Keratinocyte (primary cell): ENCODE measurements at regions not wholly inside any gene's neighbourhood (a gene's known extent, or its start where the extent isn't known, plus 50 kb on each side); places are given as distances from the start of the nearest gene placed in this dataset.

Experiments used
- EZH2 ChIP-seq: IDR thresholded peaks from one replicate; pipeline ENCODE4 v1.6.1; 2012; ENCODE audit warnings: inconsistent platforms, mild to moderate bottlenecking, low read length, moderate library complexity
- TF ChIP-seq, protein P1 (sequence below), 3 experiments: IDR thresholded peaks in 1 of 3; conservative IDR thresholded peaks in 1 of 3; optimal IDR thresholded peaks in 1 of 3; 2 replicates in 2 of 3; 3 replicates in 1 of 3; pipeline versions ENCODE3 to v1.5.1; 2011; ENCODE audit warnings: low read length in 3 of 3, mild to moderate bottlenecking in 3 of 3, moderate library complexity in 2 of 3, control low read depth in 1 of 3, inconsistent platforms in 1 of 3; ENCODE audit not compliant: insufficient read depth in 2 of 3; ENCODE audit errors: extremely low read depth in 1 of 3

- TF ChIP-seq, protein P1, sequence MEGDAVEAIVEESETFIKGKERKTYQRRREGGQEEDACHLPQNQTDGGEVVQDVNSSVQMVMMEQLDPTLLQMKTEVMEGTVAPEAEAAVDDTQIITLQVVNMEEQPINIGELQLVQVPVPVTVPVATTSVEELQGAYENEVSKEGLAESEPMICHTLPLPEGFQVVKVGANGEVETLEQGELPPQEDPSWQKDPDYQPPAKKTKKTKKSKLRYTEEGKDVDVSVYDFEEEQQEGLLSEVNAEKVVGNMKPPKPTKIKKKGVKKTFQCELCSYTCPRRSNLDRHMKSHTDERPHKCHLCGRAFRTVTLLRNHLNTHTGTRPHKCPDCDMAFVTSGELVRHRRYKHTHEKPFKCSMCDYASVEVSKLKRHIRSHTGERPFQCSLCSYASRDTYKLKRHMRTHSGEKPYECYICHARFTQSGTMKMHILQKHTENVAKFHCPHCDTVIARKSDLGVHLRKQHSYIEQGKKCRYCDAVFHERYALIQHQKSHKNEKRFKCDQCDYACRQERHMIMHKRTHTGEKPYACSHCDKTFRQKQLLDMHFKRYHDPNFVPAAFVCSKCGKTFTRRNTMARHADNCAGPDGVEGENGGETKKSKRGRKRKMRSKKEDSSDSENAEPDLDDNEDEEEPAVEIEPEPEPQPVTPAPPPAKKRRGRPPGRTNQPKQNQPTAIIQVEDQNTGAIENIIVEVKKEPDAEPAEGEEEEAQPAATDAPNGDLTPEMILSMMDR (optimal IDR thresholded peaks at IDR 0.05 in 1 of 3, IDR thresholded peaks at IDR 0.05 in 1 of 3, conservative IDR thresholded peaks at IDR 0.05 in 1 of 3; ENCODE audit: extremely low read depth in 1 of 3, insufficient read depth in 2 of 3, low read length in 3 of 3), result no peak
- no peak for TF ChIP-seq EZH2
Measured at GRCh38 chr2:145018502-145018901, 498.6 kb upstream of the ZEB2 start.
